Uterus (tissue), 3 donors: ENCODE measurements at regions not wholly inside any gene's neighbourhood (a gene's known extent, or its start where the extent isn't known, plus 50 kb on each side); places are given as distances from the start of the nearest gene placed in this dataset.
"Not testable (repeated sequence)": the region's sequence is repeated elsewhere in the genome, so short reads cannot be mapped to it uniquely, and the experiment has no call there.

Experiments used
- DNase-seq, 2 donors: peaks; one replicate each; pipeline ENCODE4 v3.0.0-alpha.2; 2019 to 2020
- H3K27ac ChIP-seq, 2 donors: fragments of 200-600 bp; sonication (generic); 1 replicate in 1 of 2; 2 replicates in 1 of 2; pipeline ENCODE4 v1.5.1; 2016 to 2018
- H3K27me3 ChIP-seq, 2 donors: fragments of 200-600 bp; sonication (generic); one replicate each; pipeline ENCODE4 v1.5.1; 2018 to 2019; ENCODE audit warnings: control low read depth in 1 of 2
- H3K36me3 ChIP-seq, 2 donors: fragments of 200-600 bp; sonication (generic); one replicate each; pipeline ENCODE4 v1.5.1; 2019; ENCODE audit warnings: control low read depth in 1 of 2
- H3K4me1 ChIP-seq, 2 donors: fragments of 200-600 bp; sonication (generic); one replicate each; pipeline ENCODE4 v1.5.1; 2018 to 2019; ENCODE audit warnings: control low read depth in 1 of 2
- H3K4me3 ChIP-seq, 2 donors: fragments of 200-600 bp; sonication (generic); 1 replicate in 1 of 2; 2 replicates in 1 of 2; pipeline ENCODE4 v1.5.1; 2018 to 2019; ENCODE audit warnings: mild to moderate bottlenecking in 1 of 2
- H3K9me3 ChIP-seq, 2 donors: fragments of 200-600 bp; sonication (generic); one replicate each; pipeline ENCODE4 v1.5.1; 2019; ENCODE audit warnings: control low read depth in 1 of 2
- POLR2A ChIP-seq, 2 donors: fragments of 450-650 bp; IDR thresholded peaks; one replicate each; pipeline ENCODE4 v1.6.1; 2016; ENCODE audit warnings: antibody characterized with exemption in 2 of 2, mild to moderate bottlenecking in 1 of 2, moderate library complexity in 1 of 2
- intact Hi-C: fragments of 100-400 bp; cut with DNase I; formaldehyde crosslinking; loops from one replicate; pipeline ENCODE4 v1.15.1; 2023; ENCODE audit warnings: low total_unique reads
- TF ChIP-seq, protein P1 (sequence below), 4 experiments: fragments of 200-600 bp in 2 of 4; fragments of 450-650 bp in 2 of 4; sonication (generic) in 2 of 4; IDR thresholded peaks; one replicate each; pipeline ENCODE4 v1.5.1; 2016 to 2019; ENCODE audit warnings: antibody characterized with exemption in 4 of 4, mild to moderate bottlenecking in 2 of 4, moderate library complexity in 1 of 4
- donor health status: DM: yes; HTN: yes; CAD: no.

- DNase-seq, H3K27me3 ChIP-seq, H3K36me3 ChIP-seq, H3K27ac ChIP-seq, H3K4me3 ChIP-seq, H3K9me3 ChIP-seq, intact Hi-C loops, H3K4me1 ChIP-seq: not testable (repeated sequence)
Observed at GRCh38 chr1:224032608-224033276, 81.2 kb upstream of the FBXO28 start.

- H3K27me3 ChIP-seq, intact Hi-C loops, H3K36me3 ChIP-seq, H3K4me3 ChIP-seq, H3K9me3 ChIP-seq, H3K27ac ChIP-seq, DNase-seq, H3K4me1 ChIP-seq: not testable (repeated sequence)
Observed at GRCh38 chr1:224031986-224032385, 81.9 kb upstream of the FBXO28 start.

GRCh38 chr1:224030257-224030656 lies 83.7 kb upstream of the FBXO28 start:
- H3K9me3 ChIP-seq, H3K27ac ChIP-seq, DNase-seq, H3K36me3 ChIP-seq, intact Hi-C loops, H3K4me1 ChIP-seq, H3K4me3 ChIP-seq, H3K27me3 ChIP-seq: not testable (repeated sequence)

GRCh38 chr1:224029286-224030025 lies 84.5 kb upstream of the FBXO28 start:
- H3K4me1 ChIP-seq, H3K27me3 ChIP-seq, H3K27ac ChIP-seq, H3K9me3 ChIP-seq, H3K36me3 ChIP-seq, DNase-seq, H3K4me3 ChIP-seq, intact Hi-C loops: not testable (repeated sequence)

DNA sequence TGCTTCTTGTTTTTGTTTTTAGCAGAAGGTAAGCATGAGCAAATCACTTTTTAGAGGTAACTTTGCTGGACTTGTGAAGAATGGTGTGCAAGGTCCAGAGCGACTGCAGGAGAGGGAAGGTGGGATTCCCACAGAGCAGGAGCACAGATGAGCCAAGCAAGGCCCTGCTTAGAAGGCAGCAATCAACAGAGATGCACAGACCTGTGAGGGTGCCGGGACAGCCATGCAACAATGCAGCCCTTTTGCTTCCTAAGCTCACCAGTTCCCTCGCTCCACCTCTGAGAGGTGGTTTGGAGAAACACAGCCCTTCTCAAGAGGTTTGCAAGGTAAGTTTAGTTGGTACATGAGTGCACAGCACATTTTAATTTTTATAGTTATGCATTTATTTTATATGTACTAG lies 85.1 kb upstream of the FBXO28 start:
- H3K27me3 ChIP-seq, H3K9me3 ChIP-seq, H3K4me3 ChIP-seq, H3K4me1 ChIP-seq, DNase-seq, H3K27ac ChIP-seq, intact Hi-C loops, H3K36me3 ChIP-seq: not testable (repeated sequence)

DNA sequence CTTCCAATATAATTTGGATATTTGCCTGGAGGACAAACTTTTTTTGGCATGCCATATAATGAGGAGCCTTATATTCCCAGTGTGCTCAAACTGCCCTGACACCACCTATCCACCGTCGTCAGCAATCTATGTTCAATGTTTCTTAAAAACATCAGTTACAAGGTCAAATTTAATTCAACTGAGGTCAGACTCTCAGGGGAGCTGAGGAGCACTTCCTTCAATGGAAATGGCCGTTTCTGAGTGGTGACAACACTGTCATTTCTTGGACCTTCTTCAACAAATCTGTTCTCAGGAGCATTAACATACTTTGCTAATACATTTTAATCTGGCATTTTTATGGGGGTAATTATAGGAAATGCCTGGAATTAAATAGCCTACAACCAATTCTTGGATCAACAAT lies 90.8 kb upstream of the FBXO28 start:
- H3K27me3 ChIP-seq, DNase-seq, intact Hi-C loops, H3K27ac ChIP-seq, H3K36me3 ChIP-seq, H3K4me3 ChIP-seq, H3K9me3 ChIP-seq, H3K4me1 ChIP-seq: not testable (repeated sequence)

DNA sequence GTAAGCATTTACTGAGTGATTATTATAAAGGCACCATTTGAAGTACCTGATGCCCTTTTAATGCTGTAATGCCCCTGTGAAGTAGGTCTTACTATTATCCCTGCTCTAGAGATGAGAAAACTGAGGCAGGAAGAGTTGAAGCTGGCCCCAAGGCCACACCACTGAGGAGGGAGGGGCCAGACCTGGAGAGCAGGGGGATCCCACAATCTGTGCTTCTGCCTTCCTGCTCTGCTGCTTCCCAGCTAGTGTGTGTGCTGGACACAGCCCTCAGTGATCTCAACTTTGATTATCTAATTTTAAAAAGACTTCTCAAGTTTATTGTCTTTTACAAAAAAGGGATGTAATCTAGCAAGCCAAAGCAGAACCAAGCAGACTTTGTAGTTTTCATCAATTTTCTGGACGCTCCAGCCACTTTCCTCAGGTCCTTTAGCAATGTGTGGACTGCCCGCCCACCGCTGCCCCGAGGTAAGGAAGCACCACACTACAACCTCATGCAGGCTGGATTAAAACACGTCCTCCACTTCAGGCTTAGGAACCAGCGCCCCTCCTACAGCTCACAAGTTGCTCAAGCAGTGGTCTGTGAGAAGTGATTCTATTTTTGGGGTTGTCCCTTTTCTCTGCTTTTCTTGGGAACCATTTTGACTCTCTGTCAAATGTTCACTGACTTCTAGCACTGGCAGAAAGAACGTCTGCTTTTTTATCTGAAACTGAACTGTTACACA lies 91.5 kb upstream of the FBXO28 start:
- H3K27ac ChIP-seq, H3K4me3 ChIP-seq, H3K4me1 ChIP-seq, H3K27me3 ChIP-seq, H3K9me3 ChIP-seq, intact Hi-C loops, H3K36me3 ChIP-seq, DNase-seq: not testable (repeated sequence)

GRCh38 chr1:224019866-224020265 lies 94.0 kb upstream of the FBXO28 start:
- H3K4me3 ChIP-seq, intact Hi-C loops, H3K27ac ChIP-seq, H3K27me3 ChIP-seq, H3K4me1 ChIP-seq, H3K36me3 ChIP-seq, DNase-seq, H3K9me3 ChIP-seq: not testable (repeated sequence)

- H3K9me3 ChIP-seq, H3K27me3 ChIP-seq, H3K27ac ChIP-seq, intact Hi-C loops, H3K36me3 ChIP-seq, DNase-seq, H3K4me1 ChIP-seq, H3K4me3 ChIP-seq: not testable (repeated sequence)
Observed at GRCh38 chr1:224015782-224016181, 98.1 kb upstream of the FBXO28 start.

DNA sequence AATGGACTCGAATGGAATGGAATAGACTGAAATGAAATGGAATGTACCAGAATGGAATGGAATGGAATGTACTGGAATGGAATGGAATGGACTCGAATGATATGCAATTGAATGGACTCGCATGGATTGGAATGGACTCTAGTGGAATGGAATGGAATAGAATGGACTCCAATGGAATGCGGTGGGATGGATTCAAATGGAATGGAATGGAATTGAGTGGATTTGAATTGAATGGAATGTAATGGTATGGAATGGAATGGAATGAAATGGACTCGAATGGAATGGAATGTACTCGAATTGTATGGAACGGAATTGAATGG lies 99.6 kb upstream of the FBXO28 start:
- intact Hi-C loops, result no loop called here
- TF ChIP-seq, protein P1, sequence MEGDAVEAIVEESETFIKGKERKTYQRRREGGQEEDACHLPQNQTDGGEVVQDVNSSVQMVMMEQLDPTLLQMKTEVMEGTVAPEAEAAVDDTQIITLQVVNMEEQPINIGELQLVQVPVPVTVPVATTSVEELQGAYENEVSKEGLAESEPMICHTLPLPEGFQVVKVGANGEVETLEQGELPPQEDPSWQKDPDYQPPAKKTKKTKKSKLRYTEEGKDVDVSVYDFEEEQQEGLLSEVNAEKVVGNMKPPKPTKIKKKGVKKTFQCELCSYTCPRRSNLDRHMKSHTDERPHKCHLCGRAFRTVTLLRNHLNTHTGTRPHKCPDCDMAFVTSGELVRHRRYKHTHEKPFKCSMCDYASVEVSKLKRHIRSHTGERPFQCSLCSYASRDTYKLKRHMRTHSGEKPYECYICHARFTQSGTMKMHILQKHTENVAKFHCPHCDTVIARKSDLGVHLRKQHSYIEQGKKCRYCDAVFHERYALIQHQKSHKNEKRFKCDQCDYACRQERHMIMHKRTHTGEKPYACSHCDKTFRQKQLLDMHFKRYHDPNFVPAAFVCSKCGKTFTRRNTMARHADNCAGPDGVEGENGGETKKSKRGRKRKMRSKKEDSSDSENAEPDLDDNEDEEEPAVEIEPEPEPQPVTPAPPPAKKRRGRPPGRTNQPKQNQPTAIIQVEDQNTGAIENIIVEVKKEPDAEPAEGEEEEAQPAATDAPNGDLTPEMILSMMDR (IDR thresholded peaks at IDR 0.05), result no peak
- no peak for TF ChIP-seq POLR2A (IDR thresholded peaks at IDR 0.05)
- Histone ChIP-seq H3K4me3 (no peak overlapping the region), H3K27me3 (no peaks in the 10 kb centered on the region), H3K4me1 (no peaks in the 10 kb centered on the region), H3K27ac (no peak overlapping the region), H3K36me3 (no peaks in the 10 kb centered on the region), H3K9me3 (no peaks in the 10 kb centered on the region)
- DNase-seq, result no peak

DNA sequence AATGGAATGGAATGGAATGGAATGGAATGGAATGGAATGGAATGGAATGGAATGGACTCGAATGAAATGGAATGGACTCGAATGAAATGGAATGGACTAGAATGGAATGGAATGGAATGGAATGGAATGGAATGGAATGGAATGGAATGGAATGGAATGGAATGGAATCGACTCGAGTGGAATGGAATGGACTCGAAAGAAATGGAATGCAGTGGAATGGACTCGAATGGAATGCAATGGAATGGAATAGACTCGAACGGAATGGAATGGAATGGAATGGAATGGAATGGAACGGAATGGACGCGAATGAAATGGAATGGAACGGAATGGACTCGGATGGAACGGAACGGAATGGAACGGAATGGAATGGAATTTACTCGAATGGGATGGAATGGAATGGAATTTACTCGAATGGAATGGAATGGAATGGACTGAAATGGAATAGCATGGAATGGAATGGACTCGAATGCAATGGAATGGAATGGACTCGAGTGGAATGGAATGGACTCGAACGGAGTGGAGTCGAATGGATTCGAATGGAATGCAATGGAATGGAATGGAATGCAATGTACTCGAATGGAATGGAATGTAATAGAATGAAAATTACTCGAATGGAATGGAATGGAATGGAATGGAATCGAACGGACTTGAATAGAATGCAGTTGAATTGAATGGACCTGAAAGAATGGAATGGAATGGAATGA lies 100.1 kb upstream of the FBXO28 start:
- H3K36me3 ChIP-seq, intact Hi-C loops, H3K27me3 ChIP-seq, H3K9me3 ChIP-seq, DNase-seq, H3K4me3 ChIP-seq, H3K27ac ChIP-seq, H3K4me1 ChIP-seq: not testable (repeated sequence)
